A549 (cell line): ENCODE measurements at regions not wholly inside any gene's neighbourhood (a gene's known extent, or its start where the extent isn't known, plus 50 kb on each side); places are given as distances from the start of the nearest gene placed in this dataset.

Source experiments
- ATAC-seq, 2 experiments: fragments of 200-7000 bp in 1 of 2; fragments of >200 bp in 1 of 2; cut with Nextera tagmentation in 1 of 2; cut with Tn5 transposase in 1 of 2; 3 replicates each; pipeline versions ENCODE4 v1.8.0 to v1.9.1; 2018 to 2020; ENCODE audit warnings: mild to moderate bottlenecking in 1 of 2, moderate library complexity in 1 of 2
- CTCF ChIA-PET: fragments of 300-600 bp; sonication (Branson Sonifier 250); formaldehyde crosslinking; extraction: SDS; loops from one replicate; lab custom pipeline; 2021; ENCODE audit warnings: antibody characterized with exemption, inconsistent platforms; lab: Yijun Ruan, JAX
- POLR2A ChIA-PET: fragments of 350-600 bp; formaldehyde crosslinking; extraction: SDS; loops from one replicate; lab custom pipeline; 2021; ENCODE audit warnings: antibody characterized with exemption, inconsistent platforms; lab: Yijun Ruan, JAX
- DNase-seq, 2 experiments: peaks; one replicate each; pipeline versions ENCODE4 v3.0.0 to v3.0.0-alpha.2; 2011 to 2016; ENCODE audit warnings: low read depth in 1 of 2, low spot score in 1 of 2
- FAIRE-seq: peaks from 2 replicates; lab custom pipeline; 2011; peaks lifted over from hg19 to GRCh38; lab: Jason Lieb, UNC
- H3K27ac ChIP-seq, 2 experiments: fragments of >200 bp; sonication (Bioruptor Twin); formaldehyde crosslinking; 3 replicates each; pipeline ENCODE4 v1.5.1; 2016 to 2017
- H3K4me1 ChIP-seq: fragments of >200 bp; sonication (Bioruptor Twin); formaldehyde crosslinking; 3 replicates; pipeline ENCODE4 v1.6.1; 2016
- H3K4me2 ChIP-seq: fragments of >200 bp; sonication (Bioruptor Twin); formaldehyde crosslinking; 3 replicates; pipeline ENCODE4 v1.6.1; 2016
- H3K4me3 ChIP-seq: fragments of >200 bp; sonication (Bioruptor Twin); formaldehyde crosslinking; 3 replicates; pipeline ENCODE4 v1.5.1; 2016
- H3K9me3 ChIP-seq: fragments of >200 bp; sonication (Bioruptor Twin); formaldehyde crosslinking; 3 replicates; pipeline ENCODE4 v1.6.1; 2016
- ATOH8 ChIP-seq: fragments of 250-450 bp; sonication (Bioruptor Pico); IDR thresholded peaks from 2 replicates; pipeline ENCODE4 v1.5.0; 2020; ENCODE audit warnings: low read depth, mild to moderate bottlenecking, moderate library complexity
- BCL3 ChIP-seq: fragments of >200 bp; sonication (Bioruptor Twin); formaldehyde crosslinking; IDR thresholded peaks from 3 replicates; pipeline ENCODE4 v1.6.1; 2016
- CBX8 ChIP-seq: fragments of 200-600 bp; sonication (generic); IDR thresholded peaks from 2 replicates; pipeline ENCODE4 v1.6.1; 2016
- CEBPB ChIP-seq, 2 experiments: fragments of >200 bp in 1 of 2; sonication (Bioruptor Twin) in 1 of 2; formaldehyde crosslinking in 1 of 2; IDR thresholded peaks; 2 replicates each; pipeline ENCODE4 v1.6.1; 2012 to 2016
- CHD2 ChIP-seq: fragments of 150-350 bp; IDR thresholded peaks from 2 replicates; pipeline ENCODE4 v1.6.1; 2014; ENCODE audit warnings: low read length; ENCODE audit not compliant: partially characterized antibody
- CHD4 ChIP-seq: fragments of 200-600 bp; sonication (generic); IDR thresholded peaks from 2 replicates; pipeline ENCODE4 v1.6.1; 2016; ENCODE audit warnings: antibody characterized with exemption, mild to moderate bottlenecking, borderline replicate concordance
- CTCF ChIP-seq: fragments of >200 bp; sonication (Bioruptor Twin); formaldehyde crosslinking; IDR thresholded peaks from 3 replicates; pipeline ENCODE4 v1.5.1; 2016
- E2F6 ChIP-seq: IDR thresholded peaks from 2 replicates; pipeline ENCODE4 v1.6.1; 2012; ENCODE audit warnings: low read depth, borderline replicate concordance
- EHF ChIP-seq: fragments of 250-450 bp; sonication (Bioruptor Pico); IDR thresholded peaks from 2 replicates; pipeline ENCODE4 v1.5.0; 2020; ENCODE audit warnings: mild to moderate bottlenecking
- ESRRA ChIP-seq: fragments of 150-350 bp; IDR thresholded peaks from 2 replicates; pipeline ENCODE4 v1.6.1; 2014; ENCODE audit warnings: mild to moderate bottlenecking, low read length, borderline replicate concordance
- HES2 ChIP-seq: fragments of >200 bp; sonication (Bioruptor Twin); formaldehyde crosslinking; IDR thresholded peaks from 2 replicates; pipeline ENCODE4 v1.6.1; 2016
- HEYL ChIP-seq: fragments of 250-450 bp; sonication (Bioruptor Pico); IDR thresholded peaks from 2 replicates; pipeline ENCODE4 v1.8.0; 2021; ENCODE audit warnings: mild to moderate bottlenecking, moderate library complexity
- HMGXB4 ChIP-seq: fragments of 250-450 bp; sonication (Bioruptor Pico); IDR thresholded peaks from 2 replicates; pipeline ENCODE4 v1.5.0; 2021; ENCODE audit warnings: mild to moderate bottlenecking, moderate library complexity, borderline replicate concordance
- HOXA7 ChIP-seq: fragments of 250-450 bp; sonication (Bioruptor Pico); IDR thresholded peaks from 2 replicates; pipeline ENCODE4 v1.5.0; 2020; ENCODE audit warnings: mild to moderate bottlenecking, moderate library complexity
- HOXB13 ChIP-seq: fragments of 250-450 bp; sonication (Bioruptor Pico); IDR thresholded peaks from 2 replicates; pipeline ENCODE4 v1.5.0; 2020; ENCODE audit warnings: low read depth, mild to moderate bottlenecking, moderate library complexity
- JUNB ChIP-seq: fragments of >200 bp; sonication (Bioruptor Twin); formaldehyde crosslinking; IDR thresholded peaks from 2 replicates; pipeline ENCODE4 v1.6.1; 2016
- KDM1A ChIP-seq: fragments of 200-600 bp; sonication (generic); IDR thresholded peaks from 2 replicates; pipeline ENCODE4 v1.6.1; 2016; ENCODE audit warnings: low read depth, mild to moderate bottlenecking
- MAX ChIP-seq: IDR thresholded peaks from 2 replicates; pipeline ENCODE4 v1.6.1; 2012
- MAZ ChIP-seq: fragments of 150-350 bp; IDR thresholded peaks from 2 replicates; pipeline ENCODE4 v1.6.1; 2014; ENCODE audit warnings: antibody characterized with exemption, low read depth, low read length, borderline replicate concordance
- MYC ChIP-seq: IDR thresholded peaks from 2 replicates; pipeline ENCODE4 v1.6.1; 2012; ENCODE audit warnings: mild to moderate bottlenecking, inconsistent platforms, low read length, improper control_type of control experiment, borderline replicate concordance
- NFE2L2 ChIP-seq: fragments of 150-350 bp; conservative IDR thresholded peaks from 2 replicates; pipeline ENCODE4 v1.6.1; 2014; ENCODE audit warnings: low read length
- NPAS2 ChIP-seq: fragments of 250-450 bp; sonication (Bioruptor Pico); IDR thresholded peaks from 2 replicates; pipeline ENCODE4 v1.8.0; 2022; ENCODE audit warnings: mild to moderate bottlenecking, moderate library complexity, borderline replicate concordance
- NR3C1 ChIP-seq: fragments of >200 bp; sonication (Bioruptor Twin); formaldehyde crosslinking; IDR thresholded peaks from 3 replicates; pipeline ENCODE4 v1.6.1; 2017
- POLR2AphosphoS2 ChIP-seq: conservative IDR thresholded peaks from 2 replicates; pipeline ENCODE4 v1.6.1; 2012; ENCODE audit warnings: low read length, improper control_type of control experiment, inconsistent platforms
- SREBF2 ChIP-seq: fragments of 450-650 bp; IDR thresholded peaks from 2 replicates; pipeline ENCODE4 v1.6.1; 2014; ENCODE audit warnings: mild to moderate bottlenecking, moderate library complexity
- TFCP2L1 ChIP-seq: fragments of 250-450 bp; sonication (Bioruptor Pico); IDR thresholded peaks from 2 replicates; pipeline ENCODE4 v1.5.0; 2021; ENCODE audit warnings: mild to moderate bottlenecking
- USF2 ChIP-seq: fragments of 450-650 bp; IDR thresholded peaks from 2 replicates; pipeline ENCODE4 v1.6.1; 2014; ENCODE audit warnings: antibody characterized with exemption
- ZNF302 ChIP-seq: fragments of 250-450 bp; sonication (Bioruptor Pico); IDR thresholded peaks from 2 replicates; pipeline ENCODE4 v1.9.0; 2021; ENCODE audit warnings: inconsistent platforms, mild to moderate bottlenecking, moderate library complexity
- ZSCAN20 ChIP-seq: fragments of 250-450 bp; sonication (Bioruptor Pico); IDR thresholded peaks from 2 replicates; pipeline ENCODE4 v1.8.0; 2022; ENCODE audit warnings: mild to moderate bottlenecking, moderate library complexity
- WGBS: methylation state at CpG from one replicate; pipeline ENCODE4 v1.1.6; 2017; ENCODE audit errors: missing lambda C conversion rate; 5-methylcytosine and 5-hydroxymethylcytosine counted together

- Histone ChIP-seq H3K4me2 (no peak overlapping the region), H3K4me1 (no peaks in the 10 kb centered on the region), H3K27ac (no peak overlapping the region), H3K4me3 (no peak overlapping the region), H3K9me3 (no peaks in the 10 kb centered on the region)
- CTCF ChIA-PET, result no interaction called here
- ATAC-seq (no peak), FAIRE-seq (no peak), DNase-seq (no peak)
- POLR2A ChIA-PET, result no interaction called here
- 62% methylated on average over 4 of the region's 4 CpGs for WGBS
- TF ChIP-seq EHF (no peak), HEYL (CRISPR knock-in tag) (no peak), ESRRA (no peak), MYC (no peak)
These were observed 362.6 kb downstream of the AEBP2 start for GRCh38 chr12:19801941-19802340.

- DNase-seq (no peak), ATAC-seq (no peak), FAIRE-seq (no peak)
- 80% methylated on average over 2 of the region's 2 CpGs for WGBS
- Histone ChIP-seq H3K4me1 (no peaks in the 10 kb centered on the region), H3K27ac (no peak overlapping the region), H3K4me2 (no peak overlapping the region), H3K9me3 (no peaks in the 10 kb centered on the region), H3K4me3 (no peak overlapping the region)
- TF ChIP-seq CHD2 (no peak), MYC (no peak), NR3C1 (no peak), MAX (no peak), MAZ (no peak), ZNF302 (CRISPR knock-in tag) (no peak), POLR2AphosphoS2 (no peak), JUNB (no peak), USF2 (no peak), KDM1A (no peak), HOXB13 (no peak), ATOH8 (CRISPR knock-in tag) (no peak), HOXA7 (CRISPR knock-in tag) (no peak), TFCP2L1 (CRISPR knock-in tag) (no peak), E2F6 (no peak), ZSCAN20 (no peak), CEBPB (IDR thresholded peaks at IDR 0.05) (no peak), CHD4 (no peak)
- POLR2A ChIA-PET, result no interaction called here
- CTCF ChIA-PET, result no interaction called here
These were observed 363.6 kb downstream of the AEBP2 start for GRCh38 chr12:19802915-19803314.

GRCh38 chr12:19804737-19805136 is 365.4 kb downstream of the AEBP2 start:
- CTCF ChIA-PET, result no interaction called here
- FAIRE-seq (peak; percentile 51), ATAC-seq (no peak), DNase-seq (no peak)
- no peak overlapping the region for H3K4me3 ChIP-seq
- 76% methylated on average over 1 of the region's 1 CpG for WGBS
- no peaks in the 10 kb centered on the region for H3K4me1 ChIP-seq
- no peaks in the 10 kb centered on the region for H3K9me3 ChIP-seq
- H3K4me2 ChIP-seq, result no peak overlapping the region
- H3K27ac ChIP-seq, result no peak overlapping the region
- TF ChIP-seq ZNF302 (CRISPR knock-in tag), result no peak
- TF ChIP-seq CTCF, result no peak
- no peak for TF ChIP-seq HMGXB4 (CRISPR knock-in tag)
- TF ChIP-seq NPAS2 (CRISPR knock-in tag), result no peak
- no peak for TF ChIP-seq SREBF2
- no peak for TF ChIP-seq HOXB13
- TF ChIP-seq CBX8, result no peak
- TF ChIP-seq HES2, result no peak
- TF ChIP-seq BCL3, result no peak
- no peak for TF ChIP-seq NFE2L2
- POLR2A ChIA-PET, result no interaction called here
